GM12891 (cell line): ENCODE measurements at regions not wholly inside any gene's neighbourhood (a gene's known extent, or its start where the extent isn't known, plus 50 kb on each side); places are given as distances from the start of the nearest gene placed in this dataset.

ENCODE experiments used
- POLR2A ChIP-seq: IDR thresholded peaks from 2 replicates; pipeline ENCODE4 v1.6.1; 2011; ENCODE audit warnings: low read depth, low read length, control low read depth
- POLR2AphosphoS5 ChIP-seq: IDR thresholded peaks from 2 replicates; pipeline ENCODE4 v1.6.1; 2011; ENCODE audit warnings: low read depth, low read length, control low read depth
- POU2F2 ChIP-seq: IDR thresholded peaks from 2 replicates; pipeline ENCODE4 v1.6.1; 2011; ENCODE audit warnings: low read depth, mild to moderate bottlenecking, control low read depth, low read length, moderate library complexity
- TAF1 ChIP-seq: IDR thresholded peaks from 2 replicates; pipeline ENCODE4 v1.6.1; 2011; ENCODE audit warnings: low read depth, low read length, control low read depth

GRCh38 chr4:19327364-19327763 is 924.3 kb upstream of the SLIT2 start:
- TF ChIP-seq POLR2A (no peak), TAF1 (no peak), POLR2AphosphoS5 (no peak), POU2F2 (no peak)
